ENCODE measurements at regions not wholly inside any gene's neighbourhood (a gene's known extent, or its start where the extent isn't known, plus 50 kb on each side); places are given as distances from the start of the nearest gene placed in this dataset.
A peak's percentile ranks its signal among the peaks of the same experiment; 100 is the strongest.
"Not testable (repeated sequence)": the region's sequence is repeated elsewhere in the genome, so short reads cannot be mapped to it uniquely, and the experiment has no call there.

DNA sequence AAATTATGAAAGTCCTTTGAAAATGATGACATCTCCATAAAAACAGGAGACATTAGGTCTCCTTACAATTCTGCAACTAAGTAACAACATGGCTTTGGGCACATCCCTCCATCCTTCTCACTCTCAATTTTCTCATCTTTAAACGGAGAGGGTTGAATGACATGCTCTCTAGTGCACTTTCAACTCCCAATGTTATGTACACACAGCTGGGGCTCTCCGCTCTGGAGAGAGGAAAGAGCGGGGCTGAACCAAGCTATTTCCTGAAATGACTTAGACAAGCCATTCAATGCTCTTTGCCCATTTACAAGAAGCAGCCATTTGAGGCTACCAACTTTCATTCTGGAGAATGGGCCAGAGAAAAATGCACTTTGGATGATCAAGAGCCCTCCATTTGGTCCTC lies 144.2 kb upstream of the BNIP2 start:
- DNase-seq (ENCODE audit: low read depth in 2 of 2), result no peak

DNA sequence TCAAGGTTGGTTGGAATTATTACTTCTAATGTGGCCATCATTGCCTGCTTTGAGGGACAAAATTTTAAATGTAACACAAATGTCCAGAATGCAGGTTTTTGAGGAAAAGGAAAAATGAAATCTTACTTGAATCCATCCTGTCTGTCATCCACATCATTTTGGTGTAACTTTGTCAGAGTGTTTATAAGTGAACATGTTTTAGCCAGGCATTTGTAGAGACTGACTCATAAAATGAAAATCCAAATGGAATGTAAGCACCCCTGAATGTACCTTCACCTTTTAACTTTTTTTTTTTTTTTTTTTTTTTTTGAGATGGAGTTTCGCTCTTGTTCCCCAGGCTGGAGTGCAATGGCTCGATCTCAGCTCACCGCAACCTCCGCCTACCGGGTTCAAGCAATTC lies 141.8 kb upstream of the BNIP2 start:
- DNase-seq (ENCODE audit: low read depth in 2 of 2), result no peak

DNA sequence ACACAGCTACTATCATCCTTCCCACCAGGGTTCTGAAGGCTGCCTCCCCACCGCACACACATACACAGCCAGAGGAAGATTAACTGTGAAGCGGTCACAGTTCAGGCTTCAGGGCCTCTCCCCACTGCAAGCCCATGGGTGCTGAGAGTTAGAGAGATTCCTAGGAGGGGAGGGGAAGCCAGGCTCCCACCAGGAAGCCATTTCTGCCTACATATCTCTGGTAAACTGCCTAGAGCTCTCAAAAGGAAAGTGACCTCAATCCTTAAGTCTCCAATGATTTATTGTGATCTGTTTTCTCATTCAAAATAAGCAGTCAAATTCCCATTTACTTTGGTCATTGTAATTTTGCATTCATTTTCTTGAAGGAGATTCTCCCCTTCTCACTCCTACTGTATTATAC lies 141.0 kb upstream of the BNIP2 start:
- DNase-seq (ENCODE audit: low read depth in 2 of 2), result no peak

DNA sequence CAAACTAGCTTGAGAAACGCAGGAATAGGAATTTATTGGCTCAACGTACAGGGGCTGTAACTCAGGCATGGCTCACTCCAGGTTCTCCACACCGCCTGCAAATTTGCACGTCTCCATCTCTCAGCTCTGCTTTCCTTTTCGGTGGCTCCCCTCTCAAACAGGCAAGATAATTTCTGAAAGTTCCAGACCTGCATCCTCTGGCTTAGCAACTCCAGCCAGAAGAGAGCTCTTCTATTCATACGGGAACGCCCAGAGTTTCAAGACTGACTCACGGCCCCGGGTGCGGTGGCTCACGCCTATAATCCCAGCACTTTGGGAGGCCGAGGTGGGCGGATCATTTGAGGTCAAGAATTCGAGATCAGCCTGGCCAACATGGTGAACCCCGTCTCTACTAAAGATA lies 139.7 kb upstream of the BNIP2 start:
- no peak for DNase-seq (ENCODE audit: low read depth in 2 of 2)

DNA sequence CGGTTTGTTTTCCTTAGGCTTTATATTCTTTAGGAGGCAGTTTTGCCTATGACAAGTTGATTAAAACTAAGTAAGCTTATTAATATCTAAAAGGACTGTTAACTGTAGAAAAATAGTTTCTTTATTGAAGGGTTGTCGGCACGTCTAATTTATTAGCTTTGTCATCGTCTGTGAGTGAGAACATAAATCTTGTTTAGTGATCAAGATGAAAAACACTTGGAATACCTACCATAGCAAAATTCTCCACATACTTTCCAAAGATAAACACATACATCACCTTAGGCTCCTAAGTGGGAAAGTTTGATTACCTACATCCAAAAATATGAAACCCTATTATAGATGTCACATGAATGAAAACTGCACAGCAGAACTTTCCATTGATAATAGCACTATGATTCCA lies 139.1 kb upstream of the BNIP2 start:
- DNase-seq (ENCODE audit: low read depth in 2 of 2), result no peak

DNA sequence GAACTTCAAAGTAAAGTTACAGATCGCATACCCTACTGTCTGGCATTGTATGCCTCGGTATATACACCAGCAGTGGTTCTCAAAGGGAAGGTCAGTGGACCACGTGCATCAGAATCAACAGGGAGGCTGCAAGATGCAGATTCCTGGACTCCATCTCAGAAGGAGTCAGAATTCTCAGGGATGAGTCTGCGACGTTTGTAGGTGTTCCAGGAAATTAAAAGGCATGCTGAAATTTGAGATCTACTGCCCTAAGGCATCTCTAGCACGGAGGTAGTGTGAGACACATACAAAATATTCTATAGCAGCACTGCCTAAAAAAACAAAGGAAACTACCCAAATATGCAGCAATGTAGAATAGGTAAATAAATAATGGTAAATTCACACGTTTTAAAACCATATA lies 136.8 kb upstream of the BNIP2 start:
- DNase-seq (ENCODE audit: low read depth in 2 of 2), result no peak

DNA sequence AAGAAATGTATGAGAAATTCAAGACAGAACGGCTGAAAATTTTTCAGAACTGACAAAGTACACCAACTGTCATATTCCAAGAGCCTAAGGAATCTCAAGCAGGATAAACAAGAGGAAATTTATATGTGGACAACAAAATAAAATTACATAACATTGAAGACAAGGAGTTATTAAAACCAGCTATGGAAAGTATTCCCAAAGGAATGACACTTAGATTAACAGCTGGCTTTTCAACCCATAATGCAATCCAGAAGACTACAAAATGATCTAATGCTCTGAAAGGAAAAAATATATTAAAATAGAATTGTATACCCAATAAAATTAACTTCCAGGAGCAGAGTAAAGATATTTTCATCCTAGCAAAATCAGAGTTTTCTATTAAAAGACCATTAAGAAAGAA lies 132.2 kb upstream of the BNIP2 start:
- DNase-seq (ENCODE audit: low read depth in 2 of 2), result no peak

DNA sequence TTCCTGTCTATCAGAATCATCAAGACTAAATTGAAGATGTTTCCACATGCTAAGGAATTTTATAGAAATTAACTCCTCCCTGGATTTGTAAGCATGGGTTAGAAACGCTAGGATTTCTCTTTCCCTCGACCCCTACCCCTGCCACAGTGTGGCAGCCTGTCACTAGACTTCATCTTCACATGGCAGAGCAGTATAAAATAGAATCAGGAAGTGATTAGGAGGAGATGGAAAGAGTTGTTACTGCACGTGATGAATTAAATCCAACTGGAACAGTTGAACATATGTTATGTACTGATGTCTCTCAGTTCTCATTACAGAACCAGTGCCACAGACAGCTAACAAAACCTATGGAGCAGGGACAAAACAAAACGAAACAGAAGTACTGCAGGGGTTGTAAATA lies 130.0 kb upstream of the BNIP2 start:
- DNase-seq (ENCODE audit: low read depth in 2 of 2), result no peak

DNA sequence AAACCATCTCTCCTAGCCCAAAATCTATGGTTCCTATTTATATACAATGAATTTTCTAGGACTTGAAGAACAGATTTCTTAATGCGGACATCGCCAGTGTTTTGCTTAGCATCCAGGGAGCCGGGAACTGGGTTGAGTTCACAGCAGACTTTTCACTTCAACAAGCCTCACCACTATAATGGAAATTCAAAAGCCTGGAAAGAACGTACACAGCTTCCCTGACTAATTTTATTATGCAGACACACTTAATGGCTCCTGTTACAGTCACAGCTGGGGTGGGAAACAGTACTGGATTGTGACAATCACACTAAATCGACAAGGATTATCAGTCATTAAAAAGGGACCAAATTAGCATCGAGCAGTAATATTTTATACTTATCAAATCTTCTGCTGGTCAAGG lies 129.2 kb upstream of the BNIP2 start:
- no peak for DNase-seq (ENCODE audit: low read depth in 2 of 2)

DNA sequence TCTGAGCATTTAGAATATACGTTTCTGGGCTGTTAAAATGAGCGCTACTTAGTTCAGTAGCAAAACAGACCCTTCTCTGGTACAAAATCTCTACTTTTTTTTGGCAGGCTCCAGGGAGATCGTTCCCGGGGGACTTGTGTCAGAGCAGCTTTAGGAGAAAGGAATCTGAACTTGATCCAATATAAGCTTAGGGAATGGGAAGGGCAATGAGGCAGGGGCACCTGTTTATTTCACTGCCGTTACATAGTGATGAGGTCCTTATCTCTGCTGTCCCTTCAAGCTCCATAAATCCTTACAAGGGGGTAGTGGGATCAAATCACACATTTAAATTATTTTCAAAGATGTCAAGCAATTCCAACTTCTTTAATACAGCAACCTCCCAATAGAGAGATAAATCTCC lies 128.7 kb upstream of the BNIP2 start:
- no peak for DNase-seq (ENCODE audit: low read depth in 2 of 2)

DNA sequence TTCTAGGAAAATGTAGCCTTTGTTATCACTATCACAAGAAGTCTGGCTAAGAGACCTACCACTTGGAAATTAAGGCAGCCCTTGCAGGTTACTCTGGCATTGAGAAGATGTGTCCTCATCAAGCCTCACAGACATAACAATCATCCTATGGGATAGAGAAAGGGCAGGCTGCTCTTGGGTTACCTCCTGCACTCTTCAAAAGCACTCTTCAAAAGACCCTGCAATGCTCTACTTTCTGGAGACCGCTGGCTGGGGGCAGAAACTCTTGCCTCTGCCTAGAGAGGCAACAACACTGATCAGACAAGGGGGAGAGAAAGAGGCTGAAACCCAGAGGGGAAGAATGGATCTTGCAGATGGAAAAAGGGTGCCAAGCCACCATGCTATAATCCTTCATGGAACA lies 127.9 kb upstream of the BNIP2 start:
- DNase-seq (ENCODE audit: low read depth in 2 of 2), result no peak

DNA sequence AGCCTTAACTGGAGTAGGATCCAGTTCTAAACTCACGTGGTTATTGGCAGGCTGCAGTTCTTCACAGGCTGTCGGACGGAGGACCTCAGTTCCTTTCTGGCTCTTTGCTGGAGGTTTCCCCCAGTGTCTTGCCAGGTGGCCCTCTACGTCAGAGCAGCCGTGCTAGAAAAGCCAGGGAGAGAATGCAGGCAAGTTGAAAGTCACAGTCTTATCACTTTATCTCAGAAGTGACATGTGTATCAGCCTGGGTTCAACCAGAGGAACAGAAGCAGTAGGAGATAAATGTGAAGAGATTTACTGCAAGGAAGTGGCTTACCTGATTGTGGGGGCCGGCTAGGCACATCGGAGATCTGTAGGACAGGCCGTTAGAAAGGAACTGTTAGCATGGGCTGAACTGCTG lies 125.3 kb upstream of the BNIP2 start:
- DNase-seq (ENCODE audit: low read depth in 2 of 2), result no peak

DNA sequence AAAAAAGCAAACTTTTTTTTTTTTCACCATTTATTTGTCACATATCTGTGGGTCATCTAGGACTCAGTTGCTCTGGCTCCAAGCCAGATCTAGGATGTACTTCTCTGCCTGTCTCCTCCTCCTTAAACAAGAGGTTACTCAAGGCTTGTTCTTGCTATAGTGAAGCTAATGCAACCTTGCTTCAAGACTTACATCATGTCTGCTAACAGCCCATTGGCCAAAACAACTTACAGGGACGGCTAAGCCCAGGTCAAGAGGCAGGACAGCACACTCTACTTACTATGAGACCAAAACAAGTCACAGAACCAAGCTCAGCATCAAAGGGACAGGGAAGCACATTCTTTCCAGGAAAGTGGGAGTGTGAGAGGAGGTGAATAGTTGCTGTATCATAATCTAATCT lies 123.8 kb upstream of the BNIP2 start:
- DNase-seq (ENCODE audit: low read depth in 2 of 2), result no peak

DNA sequence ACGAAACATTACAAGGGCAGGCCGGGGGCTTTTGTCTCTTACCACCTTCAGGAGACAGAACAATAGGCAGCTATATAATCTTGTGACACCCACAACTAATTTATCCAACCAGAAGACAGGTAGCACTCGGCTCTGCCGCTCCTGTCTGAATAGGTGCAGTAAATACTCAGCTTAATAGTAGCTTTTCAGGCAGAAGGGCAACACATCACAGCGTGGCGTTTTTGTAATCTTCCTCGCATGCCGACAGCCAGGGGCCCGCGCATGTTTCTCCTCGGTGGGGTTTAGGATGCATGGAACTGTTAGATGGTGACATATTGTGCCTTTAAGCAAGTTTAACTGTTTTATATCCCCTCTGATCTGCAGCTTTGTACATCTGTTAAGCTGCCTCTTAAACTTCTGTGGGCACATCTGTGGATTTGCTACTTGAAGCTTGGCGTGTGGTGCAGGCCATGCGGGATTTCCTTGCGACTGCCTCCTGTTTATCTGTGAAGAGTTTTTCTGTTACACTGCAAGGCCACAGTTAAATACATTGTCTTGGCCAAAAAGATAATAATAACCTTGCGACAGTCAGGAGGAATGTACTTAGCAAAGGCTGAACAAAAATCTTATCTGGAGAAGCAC lies 123.2 kb upstream of the BNIP2 start:
- no peak for DNase-seq (ENCODE audit: low read depth in 2 of 2)

DNA sequence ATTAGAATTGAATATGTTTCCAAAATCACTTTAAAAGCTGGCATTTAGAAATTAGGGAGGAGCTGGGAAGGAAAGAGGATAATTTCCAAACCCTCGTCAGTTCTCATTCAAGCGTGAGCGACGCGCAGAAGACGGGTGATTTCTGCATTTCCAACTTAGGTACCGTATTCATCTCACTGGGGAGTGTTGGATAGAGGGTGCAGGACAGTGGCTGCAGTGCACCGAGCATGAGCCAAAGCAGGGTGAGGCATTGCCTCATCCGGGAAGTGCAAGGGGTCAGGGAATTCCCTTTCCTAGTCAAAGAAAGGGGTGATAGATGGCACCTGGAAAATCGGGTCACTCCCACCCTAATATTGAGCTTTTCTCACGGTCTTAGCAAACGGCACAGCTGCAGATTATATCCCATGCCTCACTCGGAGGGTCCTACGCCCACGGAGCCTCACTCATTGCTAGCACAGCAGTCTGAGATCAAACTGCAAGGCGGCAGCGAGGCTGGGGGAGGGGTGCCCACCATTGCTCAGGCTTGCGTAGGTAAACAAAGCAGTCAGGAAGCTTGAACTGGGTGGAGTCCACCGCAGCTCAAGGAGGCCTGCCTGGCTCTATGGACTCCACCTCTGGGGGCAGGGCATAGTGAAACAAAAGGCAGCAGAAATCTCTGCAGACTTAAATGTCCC lies 114.3 kb upstream of the BNIP2 start:
- peak in 1 of 2 donors; percentile 18 for DNase-seq (ENCODE audit: low read depth in 2 of 2)

DNA sequence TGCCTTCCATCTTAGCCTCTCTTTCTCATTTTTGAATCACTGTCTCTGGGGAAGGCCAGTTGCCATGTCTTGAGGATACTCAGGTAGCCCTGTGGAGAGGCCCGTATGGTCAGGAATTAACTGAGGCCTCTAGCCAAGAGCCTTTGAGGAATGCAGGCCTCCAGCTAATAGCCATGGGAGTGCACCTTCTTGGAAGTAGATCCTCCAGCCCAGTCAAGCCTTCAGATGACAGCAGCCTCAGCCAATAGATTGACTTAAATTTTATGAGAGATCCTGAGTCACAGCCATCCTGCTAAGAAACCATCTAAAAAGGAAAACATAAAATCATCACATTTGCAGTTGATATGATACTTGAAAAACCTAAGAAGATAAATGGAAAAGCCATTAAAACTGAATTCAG lies 112.5 kb upstream of the BNIP2 start:
- no peak for DNase-seq (ENCODE audit: low read depth in 2 of 2)

DNA sequence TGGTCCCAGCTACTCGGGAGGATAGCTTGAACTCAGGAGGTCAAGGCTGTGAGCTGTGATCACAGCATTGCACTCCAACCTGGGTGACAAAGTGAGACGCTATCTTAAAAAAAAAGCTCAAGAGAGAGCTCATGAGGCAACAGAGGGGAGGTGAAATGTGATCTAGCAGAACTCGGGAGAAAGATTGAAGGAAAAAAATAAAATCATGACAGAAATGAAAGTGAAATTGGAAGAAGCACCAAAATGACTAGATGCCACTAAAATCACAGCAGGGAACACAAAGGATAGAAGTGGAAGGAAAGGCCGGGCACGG lies 109.4 kb upstream of the BNIP2 start:
- no peak for DNase-seq (ENCODE audit: low read depth in 2 of 2)

DNA sequence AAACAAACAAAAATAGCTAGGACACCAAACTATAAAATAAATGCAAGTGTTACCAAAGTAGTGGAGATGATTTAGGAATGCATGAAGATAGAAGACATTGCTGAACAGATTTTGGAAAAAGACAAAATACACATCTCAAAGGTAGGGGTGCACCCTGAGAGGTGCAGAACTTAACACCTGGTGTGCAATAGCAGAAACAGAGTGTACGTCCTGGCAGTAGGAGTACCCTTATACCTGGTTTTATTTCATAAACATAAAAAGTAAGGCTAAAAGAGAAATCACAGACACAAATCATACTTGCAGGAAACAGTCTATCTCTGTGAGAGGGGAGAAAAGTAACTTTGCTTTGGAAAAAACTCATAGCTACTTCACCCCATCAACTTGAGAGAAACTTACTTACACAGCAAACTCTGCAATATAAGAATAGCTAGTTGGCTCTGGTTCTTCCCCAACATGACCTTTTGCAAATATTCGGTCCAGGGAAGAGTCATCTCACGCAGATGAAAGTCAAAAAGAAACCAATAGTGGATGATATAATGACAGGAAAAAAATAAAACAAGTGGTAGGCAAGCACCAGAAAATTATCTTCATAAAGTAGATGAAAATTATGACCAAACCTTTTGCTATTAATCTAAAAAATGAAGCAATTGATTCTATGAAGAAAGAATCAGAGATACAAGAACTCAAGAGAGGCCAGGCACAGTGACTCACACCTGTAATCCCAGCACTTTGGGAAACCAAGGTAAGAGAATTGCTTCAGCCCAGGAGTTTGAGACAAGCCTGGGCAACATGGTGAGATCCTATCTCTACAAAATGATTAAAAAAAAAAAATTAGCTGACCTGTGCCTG lies 108.9 kb upstream of the BNIP2 start:
- no peak for DNase-seq (ENCODE audit: low read depth in 2 of 2)

DNA sequence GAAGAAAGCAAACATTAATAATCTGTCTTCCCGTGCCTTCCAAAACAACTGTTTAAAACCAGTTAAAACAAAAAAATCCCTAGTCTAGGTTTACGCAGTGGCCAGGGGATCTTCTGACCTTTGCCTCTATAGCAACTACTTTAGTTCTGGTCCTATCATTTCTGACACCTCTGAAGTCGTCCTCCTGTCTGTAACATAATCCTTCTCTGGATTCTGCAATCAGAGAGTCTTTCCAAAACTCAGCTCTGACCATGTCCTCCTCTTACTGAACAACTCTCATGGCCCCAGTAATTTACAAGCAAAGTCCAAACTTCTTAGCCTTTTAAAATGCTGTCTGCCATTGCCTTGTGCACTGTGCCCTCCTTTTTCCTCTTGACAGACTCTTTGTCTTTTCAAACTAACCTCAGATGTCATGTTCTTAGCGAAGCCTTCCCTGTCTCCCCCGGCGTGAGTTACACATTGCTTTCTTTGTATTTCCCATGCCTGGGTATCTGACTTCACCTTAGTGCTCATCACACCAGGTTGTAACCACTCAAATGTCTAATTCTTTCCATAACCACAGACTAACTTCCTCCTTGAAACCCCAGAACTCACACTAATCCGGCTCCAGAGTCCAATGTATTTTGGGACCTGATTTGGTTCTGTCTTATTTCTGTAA lies 105.2 kb upstream of the BNIP2 start:
- no peak for DNase-seq (ENCODE audit: low read depth in 2 of 2)

DNA sequence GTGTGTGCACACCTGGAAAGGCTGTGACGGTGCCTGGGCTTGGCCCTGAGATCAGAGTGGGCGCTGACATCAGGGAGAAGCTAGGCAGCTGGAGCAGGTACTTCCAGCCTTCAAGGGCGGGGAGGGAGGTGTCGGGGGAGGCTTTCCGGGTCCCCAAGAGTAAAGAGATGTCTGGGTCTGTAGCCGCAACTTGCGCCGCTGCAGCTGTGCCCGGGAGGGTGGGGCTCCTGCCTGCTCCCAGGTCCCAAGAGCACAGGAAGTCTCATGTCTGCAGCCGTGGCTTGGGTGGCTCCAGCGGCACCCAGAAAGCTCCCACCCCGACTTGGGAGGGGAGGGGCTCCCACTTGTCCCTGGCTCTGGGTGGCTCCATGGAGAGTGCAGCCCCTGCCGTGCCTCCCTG lies 103.2 kb upstream of the BNIP2 start:
- no peak for DNase-seq (ENCODE audit: low read depth in 2 of 2)

DNA sequence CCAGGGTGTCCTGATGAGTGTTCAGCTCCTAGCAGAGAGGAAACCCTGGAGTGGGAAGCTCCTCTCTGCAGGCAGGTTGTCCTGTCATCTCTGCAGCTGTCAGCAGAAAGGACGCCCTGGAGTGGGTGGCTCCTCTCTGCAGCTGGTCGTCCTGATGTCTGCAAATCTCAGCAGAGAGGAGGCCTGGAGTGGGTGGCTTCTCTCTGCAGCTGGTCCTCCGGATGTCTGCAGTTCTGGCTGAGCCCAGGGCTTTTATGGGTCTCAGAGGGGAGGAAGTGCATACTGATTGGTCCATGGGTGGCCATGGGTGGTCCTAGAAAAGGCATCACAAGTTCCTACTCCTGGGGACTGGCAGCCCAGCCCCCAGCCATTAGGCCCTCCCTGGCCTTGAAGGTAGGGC lies 102.6 kb upstream of the BNIP2 start:
- no peak for DNase-seq (ENCODE audit: low read depth in 2 of 2)

DNA sequence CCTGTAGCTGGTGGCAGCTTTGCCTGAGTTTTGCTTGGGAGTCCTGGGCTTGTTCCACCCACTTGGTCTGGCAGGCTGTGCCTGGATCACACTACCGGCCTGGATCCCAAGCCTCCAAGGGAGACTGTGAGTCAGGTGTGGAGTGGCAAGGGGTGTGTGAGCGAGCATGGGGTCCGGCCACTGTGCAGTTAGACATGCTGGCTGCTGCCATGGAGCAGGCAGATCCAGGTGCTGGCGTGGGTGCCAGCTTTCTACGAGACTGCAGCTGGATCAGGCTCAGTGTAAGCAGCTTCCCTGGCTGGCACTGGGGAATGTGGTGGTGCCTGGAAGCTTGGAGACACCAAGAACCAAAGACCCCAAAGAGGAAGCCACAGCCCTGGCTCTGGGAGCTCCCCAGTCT lies 102.0 kb upstream of the BNIP2 start:
- no peak for DNase-seq (ENCODE audit: low read depth in 2 of 2)

DNA sequence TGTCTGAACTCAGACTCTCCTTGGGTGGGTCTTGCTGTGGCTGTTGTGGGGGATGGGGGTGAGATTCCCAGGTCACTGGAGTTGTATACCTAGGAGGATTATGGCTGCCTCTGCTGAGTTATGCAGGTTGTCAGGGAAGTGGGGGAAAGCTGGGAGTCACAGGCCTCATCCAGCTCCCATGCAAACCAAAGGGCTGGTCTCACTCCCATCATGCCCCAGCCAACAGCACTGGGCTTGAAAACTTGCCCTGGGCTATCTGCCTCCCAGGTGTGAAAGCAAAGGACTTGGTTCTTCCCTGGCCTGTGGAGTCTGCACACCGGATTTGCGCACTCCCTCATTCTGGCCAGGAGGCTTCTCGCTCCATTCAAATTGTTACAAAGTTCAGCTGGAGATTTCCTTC lies 97.3 kb upstream of the BNIP2 start:
- not testable (repeated sequence) for DNase-seq (ENCODE audit: low read depth in 2 of 2)

Measured in lung microvascular endothelial cell (primary cell).